Activated T-cell treated with anti-CD3 and anti-CD28 coated beads, Interleukin-2, amount 50 U/mL, for 24 hours (primary cell): ENCODE measurements at regions not wholly inside any gene's neighbourhood (a gene's known extent, or its start where the extent isn't known, plus 50 kb on each side); places are given as distances from the start of the nearest gene placed in this dataset.
"Not testable (repeated sequence)": the region's sequence is repeated elsewhere in the genome, so short reads cannot be mapped to it uniquely, and the experiment has no call there.

Source experiments
- DNase-seq: peaks from one replicate; pipeline ENCODE4 v3.0.0-alpha.2; 2020
- H3K27ac Mint-ChIP-seq: 2 replicates; pipeline ENCODE4 v1.8.0; 2020; ENCODE audit warnings: mild to moderate bottlenecking, mixed read lengths
- H3K27me3 Mint-ChIP-seq: 2 replicates; pipeline ENCODE4 v1.8.0; 2020; ENCODE audit warnings: mixed read lengths
- H3K36me3 Mint-ChIP-seq: 2 replicates; pipeline ENCODE4 v1.8.0; 2020; ENCODE audit warnings: low read depth, mixed read lengths
- H3K4me1 Mint-ChIP-seq: 2 replicates; pipeline ENCODE4 v1.8.0; 2020; ENCODE audit warnings: low read depth, mixed read lengths
- H3K4me3 Mint-ChIP-seq: 2 replicates; pipeline ENCODE4 v1.8.0; 2020; ENCODE audit warnings: mild to moderate bottlenecking, moderate library complexity, mixed read lengths
- H3K9me3 Mint-ChIP-seq: 2 replicates; pipeline ENCODE4 v1.8.0; 2020; ENCODE audit warnings: mixed read lengths

DNA sequence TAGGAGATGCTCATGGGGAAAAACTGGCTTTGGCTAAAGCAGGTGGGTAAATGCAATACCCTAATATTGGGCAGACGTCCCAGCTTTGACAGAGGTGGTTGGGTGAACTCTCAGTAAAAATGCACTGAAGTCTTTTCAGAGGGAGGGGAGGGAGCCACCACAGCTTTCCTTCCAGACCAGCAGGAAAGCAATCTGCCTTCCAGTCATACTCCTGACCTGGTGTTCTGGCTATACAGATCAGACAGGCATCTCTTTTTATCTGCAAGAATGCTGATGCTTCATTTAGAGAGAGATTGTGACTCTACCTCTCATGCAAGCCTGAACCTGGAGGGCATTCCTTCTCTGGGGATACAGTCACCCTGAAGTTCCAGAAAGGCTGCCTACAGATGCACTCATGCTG, 52.6 kb upstream of the ICA1 start:
- Mint-ChIP-seq H3K27me3 (peaks cover 52% of the 10 kb centered on the region), H3K4me3 (no peak overlapping the region)

DNA sequence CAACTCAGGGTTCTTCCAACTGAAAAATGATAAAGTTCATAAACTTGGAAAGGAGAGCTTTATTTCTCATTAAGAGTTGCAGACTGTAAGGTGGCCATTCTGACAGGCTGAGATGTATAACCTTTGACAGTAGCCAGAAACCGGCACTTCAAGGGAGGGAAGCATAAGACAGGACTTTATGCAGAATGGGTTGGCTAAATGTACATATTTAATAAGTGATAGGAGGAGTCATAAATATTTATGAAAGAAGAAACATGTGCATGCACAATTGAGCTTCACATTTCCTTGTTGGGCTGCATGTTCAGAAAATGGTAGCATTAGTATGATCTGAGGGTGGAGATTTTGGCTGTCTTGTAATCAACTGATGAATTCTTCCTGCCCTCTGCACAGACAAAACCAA, 57.1 kb upstream of the ICA1 start:
- no peak for DNase-seq
- H3K4me3 Mint-ChIP-seq = no peak overlapping the region
- no peaks in the 10 kb centered on the region for H3K36me3 Mint-ChIP-seq
- H3K4me1 Mint-ChIP-seq = no peaks in the 10 kb centered on the region
- no peak overlapping the region for H3K27ac Mint-ChIP-seq
- peaks cover 7% of the 10 kb centered on the region for H3K9me3 Mint-ChIP-seq
- peaks cover 45% of the 10 kb centered on the region for H3K27me3 Mint-ChIP-seq

More for the DNA sequence above, 52.6 kb upstream of the ICA1 start:
- H3K9me3 Mint-ChIP-seq = peaks cover 14% of the 10 kb centered on the region
- no peak overlapping the region for H3K27ac Mint-ChIP-seq
- no peaks in the 10 kb centered on the region for H3K36me3 Mint-ChIP-seq
- DNase-seq = no peak
- H3K4me1 Mint-ChIP-seq = no peaks in the 10 kb centered on the region

DNA sequence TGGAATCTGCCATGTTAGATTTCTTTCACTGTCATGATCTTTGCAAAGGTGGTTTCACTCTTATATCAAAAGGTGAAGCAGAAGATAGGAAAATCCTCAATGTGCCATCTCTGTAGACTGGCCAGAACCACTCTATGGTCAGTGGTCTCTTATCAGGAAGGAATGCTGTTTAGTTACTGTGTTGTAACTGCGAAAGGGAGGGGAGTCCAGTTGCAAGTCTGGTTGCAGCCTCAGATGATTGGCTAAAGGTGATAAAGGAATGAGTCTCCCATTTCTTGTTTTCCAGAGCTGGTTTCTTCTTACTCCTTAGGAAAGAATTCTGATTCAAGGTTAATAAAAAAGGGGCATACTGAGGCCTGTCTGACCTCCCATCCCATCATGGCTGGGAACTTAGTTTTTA, 58.2 kb upstream of the ICA1 start:
- Mint-ChIP-seq H3K4me1 (no peaks in the 10 kb centered on the region), H3K36me3 (no peaks in the 10 kb centered on the region), H3K27me3 (peaks cover 47% of the 10 kb centered on the region), H3K4me3 (no peak overlapping the region), H3K9me3 (peaks cover 7% of the 10 kb centered on the region), H3K27ac (no peak overlapping the region)
- no peak for DNase-seq

DNA sequence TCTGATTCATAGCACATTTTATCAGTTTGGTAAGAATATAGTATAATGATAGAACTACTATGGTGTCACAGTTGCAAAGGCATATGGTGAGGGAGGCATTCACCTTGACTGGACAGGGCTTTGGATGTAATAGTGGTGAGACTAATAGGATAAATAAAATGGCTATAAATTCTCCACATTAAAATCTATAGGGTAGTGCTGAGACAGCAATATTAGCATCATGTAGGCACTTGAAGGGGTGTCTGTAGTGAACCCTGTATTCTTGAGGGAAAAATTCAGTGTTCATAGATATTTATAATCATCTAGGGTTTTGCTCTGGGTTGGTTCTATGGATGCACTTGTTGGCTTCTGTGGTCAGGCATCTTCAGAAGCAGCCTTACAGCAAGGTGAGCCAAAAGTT, 59.3 kb upstream of the ICA1 start:
- Mint-ChIP-seq H3K4me1 (no peaks in the 10 kb centered on the region), H3K36me3 (no peaks in the 10 kb centered on the region), H3K4me3 (no peak overlapping the region), H3K27ac (no peak overlapping the region), H3K9me3 (peaks cover 7% of the 10 kb centered on the region), H3K27me3 (peaks cover 41% of the 10 kb centered on the region)
- DNase-seq = no peak

DNA sequence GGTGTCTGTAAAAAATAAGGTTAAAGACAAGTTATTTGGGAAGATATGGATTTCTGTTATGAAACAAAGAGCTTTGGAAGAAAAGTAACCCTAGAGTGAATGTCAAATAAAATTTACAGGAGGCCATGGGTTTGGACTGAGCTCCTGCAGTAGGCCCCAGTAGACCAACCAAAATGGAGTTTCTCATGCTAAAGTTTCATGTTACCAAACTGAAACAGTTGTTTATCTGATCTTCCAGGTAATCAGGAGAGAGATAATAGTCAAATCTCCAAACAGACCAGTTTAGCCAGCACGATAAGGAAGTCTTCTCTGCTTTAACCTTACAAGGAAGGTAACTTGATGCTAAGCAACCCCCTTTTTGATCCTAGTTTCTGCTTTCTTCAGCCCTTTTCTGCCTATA, 60.7 kb upstream of the ICA1 start:
- peaks cover 35% of the 10 kb centered on the region for H3K27me3 Mint-ChIP-seq
- DNase-seq = no peak
- no peak overlapping the region for H3K4me3 Mint-ChIP-seq
- peaks cover 7% of the 10 kb centered on the region for H3K9me3 Mint-ChIP-seq
- no peaks in the 10 kb centered on the region for H3K4me1 Mint-ChIP-seq
- H3K27ac Mint-ChIP-seq = no peak overlapping the region
- no peaks in the 10 kb centered on the region for H3K36me3 Mint-ChIP-seq

DNA sequence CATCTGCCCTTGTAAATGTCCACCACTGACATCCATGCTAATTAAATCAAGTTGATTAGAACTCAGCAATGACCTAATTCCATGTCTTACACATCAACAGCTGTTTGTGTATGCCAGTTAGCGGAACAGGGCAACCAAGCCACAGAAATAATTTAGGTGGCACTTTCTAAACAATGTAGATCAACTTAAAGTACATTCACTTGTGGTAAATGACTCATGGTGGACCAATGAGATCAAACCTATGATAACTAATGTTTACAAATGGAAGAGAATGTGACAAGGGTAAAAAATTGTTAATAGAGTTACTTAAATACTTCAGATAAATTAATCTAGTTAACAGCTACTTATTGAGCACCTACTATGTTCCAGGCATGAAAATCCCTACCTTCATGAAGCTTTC, 63.1 kb upstream of the ICA1 start:
- H3K4me1 Mint-ChIP-seq = no peaks in the 10 kb centered on the region
- no peak overlapping the region for H3K27ac Mint-ChIP-seq
- no peaks in the 10 kb centered on the region for H3K9me3 Mint-ChIP-seq
- DNase-seq = no peak
- H3K36me3 Mint-ChIP-seq = no peaks in the 10 kb centered on the region
- no peak overlapping the region for H3K4me3 Mint-ChIP-seq
- H3K27me3 Mint-ChIP-seq = peaks cover 29% of the 10 kb centered on the region

DNA sequence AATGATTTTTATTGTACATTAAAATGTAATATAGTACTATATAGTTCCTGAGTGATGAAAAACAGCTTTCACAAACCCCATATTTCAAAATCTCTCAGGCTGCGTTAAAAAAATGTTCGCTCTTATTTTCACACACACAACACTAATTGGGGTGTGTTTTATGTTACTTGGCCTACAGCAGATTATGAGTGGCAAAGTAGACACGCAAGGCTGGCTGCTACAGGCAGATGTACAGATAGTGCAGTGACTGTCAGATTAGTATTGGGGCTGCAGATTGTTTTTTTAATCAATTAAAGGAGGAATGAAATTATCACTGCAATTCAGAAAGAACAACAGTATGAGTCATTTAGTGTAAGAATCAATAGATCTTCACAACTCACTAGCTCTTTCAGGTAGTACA, 65.2 kb upstream of the ICA1 start:
- H3K4me1 Mint-ChIP-seq = no peaks in the 10 kb centered on the region
- no peak overlapping the region for H3K4me3 Mint-ChIP-seq
- no peaks in the 10 kb centered on the region for H3K36me3 Mint-ChIP-seq
- H3K27ac Mint-ChIP-seq = no peak overlapping the region
- no peak for DNase-seq
- H3K9me3 Mint-ChIP-seq = no peaks in the 10 kb centered on the region
- H3K27me3 Mint-ChIP-seq = peaks cover 38% of the 10 kb centered on the region

DNA sequence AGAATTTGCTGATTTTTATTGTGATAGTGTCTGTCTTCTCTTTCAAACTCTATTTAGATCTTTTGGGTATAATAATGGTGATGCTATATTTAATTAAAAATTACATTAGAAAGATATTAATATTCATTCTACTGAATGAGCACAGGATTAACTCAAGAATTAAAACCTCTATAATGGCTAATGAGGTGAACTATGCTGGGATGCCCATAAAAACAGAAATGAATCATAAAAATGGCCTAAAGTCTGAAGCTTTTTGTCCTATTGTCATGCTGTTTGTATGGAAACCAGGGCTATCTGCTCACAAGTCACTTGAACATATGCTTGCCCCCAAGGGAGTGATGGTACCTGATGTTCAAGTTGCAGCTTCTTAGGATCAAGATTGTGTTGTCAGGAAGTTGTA, 76.2 kb upstream of the ICA1 start:
- no peak for DNase-seq
- Mint-ChIP-seq H3K4me3 (no peak overlapping the region), H3K27me3 (peaks cover 2% of the 10 kb centered on the region), H3K4me1 (no peaks in the 10 kb centered on the region), H3K36me3 (no peaks in the 10 kb centered on the region), H3K27ac (no peak overlapping the region), H3K9me3 (no peaks in the 10 kb centered on the region)

DNA sequence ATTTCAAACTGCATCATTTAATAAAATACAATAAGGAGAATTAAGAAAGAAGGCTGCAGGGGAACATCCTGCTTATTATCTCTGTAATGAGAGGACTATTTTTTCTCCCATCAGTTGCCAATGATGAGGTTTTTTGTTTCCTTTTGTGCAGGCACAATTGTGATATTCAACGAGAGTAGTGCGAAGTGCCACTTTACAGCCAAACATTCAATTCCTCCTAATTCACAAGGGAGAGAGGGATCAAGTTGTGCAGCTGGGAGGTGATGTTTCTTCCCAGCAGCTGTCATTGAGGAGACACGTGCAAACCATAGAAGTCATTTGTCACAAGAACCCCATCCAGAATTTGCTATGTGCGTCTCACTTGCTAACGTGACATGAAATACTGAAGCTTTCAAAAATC, 81.6 kb upstream of the ICA1 start:
- no peak overlapping the region for H3K4me3 Mint-ChIP-seq
- DNase-seq = no peak
- no peak overlapping the region for H3K27ac Mint-ChIP-seq
- no peaks in the 10 kb centered on the region for H3K4me1 Mint-ChIP-seq
- no peaks in the 10 kb centered on the region for H3K36me3 Mint-ChIP-seq
- H3K9me3 Mint-ChIP-seq = no peaks in the 10 kb centered on the region
- H3K27me3 Mint-ChIP-seq = peaks cover 19% of the 10 kb centered on the region

DNA sequence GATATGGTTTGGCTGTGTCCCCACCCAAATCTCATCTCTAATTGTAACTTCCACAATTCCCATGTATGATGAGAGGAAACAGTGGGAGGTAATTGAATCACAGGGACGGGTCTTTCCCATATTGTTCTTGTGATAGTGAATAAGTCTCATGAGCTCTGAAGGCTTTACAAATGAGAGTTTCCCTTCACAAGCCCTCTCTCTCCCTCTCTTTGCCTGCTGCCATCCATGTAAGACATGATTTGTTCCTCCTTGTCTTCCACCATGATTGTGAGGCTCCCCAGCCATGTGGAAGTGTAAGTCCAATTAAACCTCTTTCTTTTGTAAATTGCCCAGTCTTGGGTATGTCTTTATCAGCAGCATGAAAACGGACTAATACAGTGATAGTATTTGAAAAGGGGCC, 85.4 kb upstream of the ICA1 start:
- H3K36me3 Mint-ChIP-seq, H3K4me1 Mint-ChIP-seq, H3K4me3 Mint-ChIP-seq, H3K9me3 Mint-ChIP-seq, H3K27ac Mint-ChIP-seq, DNase-seq: not testable (repeated sequence)
- peaks cover 21% of the 10 kb centered on the region for H3K27me3 Mint-ChIP-seq

DNA sequence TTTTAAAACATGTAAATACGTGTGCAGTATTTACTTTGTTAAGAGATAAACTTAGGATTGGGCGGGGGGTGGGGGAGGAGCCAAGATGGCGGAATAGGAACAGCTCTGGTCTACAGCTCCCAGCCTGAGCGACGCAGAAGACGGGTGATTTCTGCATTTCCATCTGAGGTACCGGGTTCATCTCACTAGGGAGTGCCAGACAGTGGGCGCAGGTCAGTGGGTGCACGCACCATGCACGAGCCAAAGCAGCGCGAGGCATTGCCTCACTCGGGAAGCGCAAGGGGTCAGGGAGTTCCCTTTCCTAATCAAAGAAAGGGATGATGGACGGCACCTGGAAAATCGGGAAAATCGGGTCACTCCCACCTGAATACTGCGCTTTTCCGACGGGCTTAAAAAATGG, 81.8 kb upstream of the NXPH1 start:
- not testable (repeated sequence) for H3K4me3 Mint-ChIP-seq, H3K9me3 Mint-ChIP-seq, H3K4me1 Mint-ChIP-seq, H3K27ac Mint-ChIP-seq, DNase-seq, H3K36me3 Mint-ChIP-seq
- H3K27me3 Mint-ChIP-seq = peaks cover 13% of the 10 kb centered on the region

DNA sequence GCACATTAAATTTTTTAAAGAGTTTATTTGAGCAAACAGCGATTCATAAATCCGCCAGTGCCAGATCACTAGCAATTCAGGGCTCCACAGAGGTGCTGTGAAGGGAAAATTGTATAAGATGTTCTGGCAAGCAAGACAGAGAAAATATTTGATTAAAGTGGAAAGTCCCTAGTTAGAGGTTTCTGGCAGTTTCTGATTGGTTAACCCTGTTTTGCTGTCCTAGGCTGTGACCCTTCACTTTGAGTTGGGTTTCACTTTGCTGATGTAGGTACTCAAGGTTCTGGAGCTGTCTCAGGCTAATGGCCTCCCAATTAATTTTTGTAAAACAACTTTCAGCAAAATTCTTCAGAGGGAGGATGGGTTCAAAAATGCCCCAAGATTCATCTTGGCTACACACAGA, 79.4 kb upstream of the NXPH1 start:
- Mint-ChIP-seq H3K4me1 (no peaks in the 10 kb centered on the region), H3K27me3 (peaks cover 14% of the 10 kb centered on the region), H3K4me3 (no peak overlapping the region), H3K27ac (no peak overlapping the region), H3K9me3 (no peaks in the 10 kb centered on the region), H3K36me3 (no peaks in the 10 kb centered on the region)
- DNase-seq = no peak

DNA sequence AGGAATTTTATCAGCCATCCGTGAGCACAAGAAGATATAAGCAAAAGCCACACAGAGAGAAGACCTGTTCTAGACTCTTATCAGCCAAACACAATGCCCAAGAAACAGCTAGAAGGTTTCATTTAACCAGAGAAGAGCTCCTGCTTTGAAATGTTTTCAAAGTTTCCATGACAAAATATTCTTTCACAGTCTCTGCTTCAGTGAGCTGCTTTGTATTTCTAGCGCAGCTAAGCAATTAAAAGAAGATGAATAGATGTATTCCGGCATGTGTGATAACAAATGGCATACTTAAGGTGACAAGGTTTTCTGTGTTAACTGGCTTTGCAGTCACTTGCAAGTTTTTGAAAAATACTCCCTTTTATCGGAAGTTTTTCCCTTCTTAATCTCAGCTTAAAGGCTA, 78.9 kb upstream of the NXPH1 start:
- no peaks in the 10 kb centered on the region for H3K36me3 Mint-ChIP-seq
- no peaks in the 10 kb centered on the region for H3K4me1 Mint-ChIP-seq
- no peak overlapping the region for H3K27ac Mint-ChIP-seq
- H3K27me3 Mint-ChIP-seq = peaks cover 14% of the 10 kb centered on the region
- DNase-seq = no peak
- no peaks in the 10 kb centered on the region for H3K9me3 Mint-ChIP-seq
- H3K4me3 Mint-ChIP-seq = no peak overlapping the region

DNA sequence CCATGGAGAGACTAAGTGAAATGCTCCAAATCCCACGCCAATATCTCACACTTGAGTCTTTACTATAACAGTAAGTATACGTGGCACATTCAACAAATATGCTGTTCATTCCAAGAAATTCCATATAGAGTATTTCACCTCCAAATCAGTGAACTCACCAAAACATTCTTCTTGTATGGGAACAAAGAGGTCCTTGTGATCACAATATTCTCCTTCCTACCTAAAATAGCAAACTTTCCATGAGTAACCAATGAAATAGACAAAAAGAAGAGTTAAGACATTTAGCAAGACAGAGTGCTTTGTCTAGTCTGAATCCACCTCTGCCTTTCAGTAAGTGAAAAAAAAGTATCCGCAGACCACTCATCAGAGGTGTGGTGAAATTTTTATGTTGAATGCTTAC, 77.3 kb upstream of the NXPH1 start:
- Mint-ChIP-seq H3K4me3 (no peak overlapping the region), H3K27me3 (peaks cover 17% of the 10 kb centered on the region), H3K36me3 (no peaks in the 10 kb centered on the region), H3K4me1 (no peaks in the 10 kb centered on the region), H3K27ac (no peak overlapping the region), H3K9me3 (no peaks in the 10 kb centered on the region)
- no peak for DNase-seq

DNA sequence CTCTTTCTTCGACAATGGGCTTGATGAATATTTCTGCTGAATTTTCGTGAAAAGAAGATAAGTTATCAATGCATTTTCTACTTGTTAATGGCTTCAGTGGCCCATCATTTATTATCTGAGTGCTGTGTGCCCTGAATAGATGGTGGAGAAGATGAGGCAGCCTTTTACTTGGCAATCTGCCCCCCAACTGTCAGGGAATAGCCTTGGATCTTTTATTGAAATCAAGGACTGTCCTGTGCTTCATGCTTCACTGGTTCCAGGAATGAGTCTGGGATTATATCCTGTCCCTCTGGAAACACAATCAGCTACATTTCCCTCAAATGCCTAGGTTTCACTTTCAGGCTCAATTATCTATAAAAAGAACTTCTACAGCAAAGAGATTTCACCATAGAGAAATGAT, 75.9 kb upstream of the NXPH1 start:
- H3K9me3 Mint-ChIP-seq = no peaks in the 10 kb centered on the region
- DNase-seq = no peak
- no peak overlapping the region for H3K4me3 Mint-ChIP-seq
- H3K36me3 Mint-ChIP-seq = no peaks in the 10 kb centered on the region
- H3K4me1 Mint-ChIP-seq = no peaks in the 10 kb centered on the region
- H3K27me3 Mint-ChIP-seq = peaks cover 19% of the 10 kb centered on the region
- no peak overlapping the region for H3K27ac Mint-ChIP-seq

DNA sequence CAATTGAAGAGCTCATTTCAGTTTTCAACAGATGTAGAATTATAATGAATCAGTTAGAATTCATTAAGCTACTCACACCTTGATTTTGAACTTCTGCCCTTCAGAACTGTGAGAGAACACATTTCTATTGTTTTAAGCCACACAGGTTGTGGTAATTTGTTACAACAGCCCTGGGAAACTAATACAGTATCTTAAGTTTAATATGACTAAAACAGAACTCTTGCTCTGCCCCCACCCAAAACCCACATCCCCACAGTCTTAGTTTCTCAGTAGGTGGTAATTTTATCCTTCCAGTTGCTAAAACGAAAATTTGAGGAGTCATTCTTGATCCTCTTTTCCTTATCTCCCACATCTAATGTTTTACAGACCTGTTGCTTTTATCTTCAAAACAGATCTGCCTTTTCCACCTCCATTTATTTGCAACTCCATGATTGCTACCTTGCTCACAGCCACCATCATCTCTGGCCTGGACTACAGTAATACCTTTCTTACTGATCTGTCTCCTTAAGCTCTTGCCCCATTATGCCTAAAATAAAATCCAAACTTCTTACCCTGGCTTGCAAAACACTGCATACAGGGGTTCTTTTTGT, 72.8 kb upstream of the NXPH1 start:
- Mint-ChIP-seq H3K27ac (no peak overlapping the region), H3K4me1 (no peaks in the 10 kb centered on the region), H3K27me3 (peaks cover 34% of the 10 kb centered on the region), H3K4me3 (no peak overlapping the region), H3K36me3 (no peaks in the 10 kb centered on the region), H3K9me3 (no peaks in the 10 kb centered on the region)
- no peak for DNase-seq
